ENCODE measurements at regions not wholly inside any gene's neighbourhood (a gene's known extent, or its start where the extent isn't known, plus 50 kb on each side); places are given as distances from the start of the nearest gene placed in this dataset.

GRCh38 chr10:32211046-32211363 is 136.0 kb downstream of the EPC1 start:
- TF ChIP-seq CTCF (conservative IDR thresholded peaks at IDR 0.05; ENCODE audit: low read length) (0 out of 2 replicates have a peak, but pooled peaks have one; percentile 1), EZH2phosphoT487 (IDR thresholded peaks at IDR 0.05; ENCODE audit: borderline replicate concordance) (no peak)

Measured in Loucy (cell line).